ENCODE measurements at regions not wholly inside any gene's neighbourhood (a gene's known extent, or its start where the extent isn't known, plus 50 kb on each side); places are given as distances from the start of the nearest gene placed in this dataset.
A peak's percentile ranks its signal among the peaks of the same experiment; 100 is the strongest.

GRCh38 chr14:61622051-61622450, 73.3 kb upstream of the HIF1A start:
- no peak for DNase-seq (ENCODE audit: insufficient read length, low spot score)
- no peak for TF ChIP-seq SPI1 (IDR thresholded peaks at IDR 0.05; ENCODE audit: low read depth, low read length)
- no peak for TF ChIP-seq POU2F2 (IDR thresholded peaks at IDR 0.05; ENCODE audit: low read depth, low read length)
- no peak for TF ChIP-seq POLR2A (IDR thresholded peaks at IDR 0.05; ENCODE audit: low read depth, low read length)
- TF ChIP-seq POLR2AphosphoS5 (IDR thresholded peaks at IDR 0.05; ENCODE audit: low read depth, low read length), result no peak
- no peak for TF ChIP-seq TAF1 (IDR thresholded peaks at IDR 0.05; ENCODE audit: low read depth, low read length)
- no peak for TF ChIP-seq PAX5 (IDR thresholded peaks at IDR 0.05; ENCODE audit: insufficient read depth, low read length, severe bottlenecking)
- FAIRE-seq, result no peak

GRCh38 chr14:61623927-61624326, 71.4 kb upstream of the HIF1A start:
- TF ChIP-seq PAX5 (IDR thresholded peaks at IDR 0.05; ENCODE audit: insufficient read depth, low read length, severe bottlenecking), result no peak
- no peak for TF ChIP-seq POLR2AphosphoS5 (IDR thresholded peaks at IDR 0.05; ENCODE audit: low read depth, low read length)
- no peak for TF ChIP-seq SPI1 (IDR thresholded peaks at IDR 0.05; ENCODE audit: low read depth, low read length)
- no peak for TF ChIP-seq POU2F2 (IDR thresholded peaks at IDR 0.05; ENCODE audit: low read depth, low read length)
- TF ChIP-seq POLR2A (IDR thresholded peaks at IDR 0.05; ENCODE audit: low read depth, low read length), result no peak
- TF ChIP-seq TAF1 (IDR thresholded peaks at IDR 0.05; ENCODE audit: low read depth, low read length), result no peak
- FAIRE-seq (no peak), DNase-seq (ENCODE audit: insufficient read length, low spot score) (no peak)

GRCh38 chr14:61625165-61625564, 70.1 kb upstream of the HIF1A start:
- DNase-seq (ENCODE audit: insufficient read length, low spot score), result no peak
- no peak for FAIRE-seq
- no peak for TF ChIP-seq SPI1 (IDR thresholded peaks at IDR 0.05; ENCODE audit: low read depth, low read length)
- TF ChIP-seq POLR2A (IDR thresholded peaks at IDR 0.05; ENCODE audit: low read depth, low read length), result no peak
- TF ChIP-seq POLR2AphosphoS5 (IDR thresholded peaks at IDR 0.05; ENCODE audit: low read depth, low read length), result no peak
- no peak for TF ChIP-seq TAF1 (IDR thresholded peaks at IDR 0.05; ENCODE audit: low read depth, low read length)
- no peak for TF ChIP-seq PAX5 (IDR thresholded peaks at IDR 0.05; ENCODE audit: insufficient read depth, low read length, severe bottlenecking)
- no peak for TF ChIP-seq POU2F2 (IDR thresholded peaks at IDR 0.05; ENCODE audit: low read depth, low read length)

- FAIRE-seq (no peak), DNase-seq (ENCODE audit: insufficient read length, low spot score) (no peak)
- TF ChIP-seq POLR2AphosphoS5 (IDR thresholded peaks at IDR 0.05; ENCODE audit: low read depth, low read length) (no peak), TAF1 (IDR thresholded peaks at IDR 0.05; ENCODE audit: low read depth, low read length) (no peak), POLR2A (IDR thresholded peaks at IDR 0.05; ENCODE audit: low read depth, low read length) (no peak), POU2F2 (IDR thresholded peaks at IDR 0.05; ENCODE audit: low read depth, low read length) (no peak), PAX5 (IDR thresholded peaks at IDR 0.05; ENCODE audit: insufficient read depth, low read length, severe bottlenecking) (no peak), SPI1 (IDR thresholded peaks at IDR 0.05; ENCODE audit: low read depth, low read length) (no peak)
These were observed 67.7 kb upstream of the HIF1A start for GRCh38 chr14:61627612-61628011.

DNA sequence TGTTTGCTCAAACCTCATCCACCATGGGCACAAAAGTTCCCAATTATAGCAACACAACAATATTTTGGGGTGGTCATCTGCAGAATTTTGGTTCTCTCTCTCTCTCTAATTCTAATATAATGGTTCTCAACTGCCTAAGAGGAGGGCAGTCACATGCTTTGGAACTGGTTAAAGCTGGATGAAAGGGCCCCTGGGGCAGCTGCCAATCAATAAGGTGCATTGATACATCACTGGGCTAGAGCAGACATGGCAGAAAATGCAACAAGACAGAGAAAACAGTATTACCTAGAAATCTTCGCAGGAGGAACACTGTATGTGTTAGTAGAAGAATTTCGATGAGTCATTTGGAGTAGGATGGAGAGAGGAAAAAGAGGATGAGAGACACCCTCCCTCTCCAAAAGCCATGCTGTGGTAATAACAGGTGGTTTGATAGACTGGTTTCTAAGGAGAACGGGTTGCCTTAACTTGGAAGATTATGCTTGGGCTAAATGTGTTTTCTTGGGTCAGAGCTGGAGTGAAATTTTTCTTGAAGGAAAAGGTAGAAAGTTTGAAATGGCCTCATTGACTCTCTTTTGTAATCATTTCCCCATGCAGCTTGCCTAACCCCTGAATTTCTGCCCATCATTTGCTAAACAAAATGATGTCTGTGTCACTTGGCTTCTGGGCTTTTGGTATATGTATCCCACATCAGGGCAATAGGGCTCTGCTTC, 67.1 kb upstream of the HIF1A start:
- no peak for TF ChIP-seq POLR2A (IDR thresholded peaks at IDR 0.05; ENCODE audit: low read depth, low read length)
- TF ChIP-seq PAX5 (IDR thresholded peaks at IDR 0.05; ENCODE audit: insufficient read depth, low read length, severe bottlenecking), result no peak
- TF ChIP-seq POU2F2 (IDR thresholded peaks at IDR 0.05; ENCODE audit: low read depth, low read length), result no peak
- no peak for TF ChIP-seq POLR2AphosphoS5 (IDR thresholded peaks at IDR 0.05; ENCODE audit: low read depth, low read length)
- TF ChIP-seq SPI1 (IDR thresholded peaks at IDR 0.05; ENCODE audit: low read depth, low read length), result no peak
- DNase-seq (ENCODE audit: insufficient read length, low spot score) (no peak), FAIRE-seq (no peak)

- DNase-seq (ENCODE audit: insufficient read length, low spot score) (no peak), FAIRE-seq (no peak)
These were observed 64.8 kb upstream of the HIF1A start for GRCh38 chr14:61630399-61631044.

DNA sequence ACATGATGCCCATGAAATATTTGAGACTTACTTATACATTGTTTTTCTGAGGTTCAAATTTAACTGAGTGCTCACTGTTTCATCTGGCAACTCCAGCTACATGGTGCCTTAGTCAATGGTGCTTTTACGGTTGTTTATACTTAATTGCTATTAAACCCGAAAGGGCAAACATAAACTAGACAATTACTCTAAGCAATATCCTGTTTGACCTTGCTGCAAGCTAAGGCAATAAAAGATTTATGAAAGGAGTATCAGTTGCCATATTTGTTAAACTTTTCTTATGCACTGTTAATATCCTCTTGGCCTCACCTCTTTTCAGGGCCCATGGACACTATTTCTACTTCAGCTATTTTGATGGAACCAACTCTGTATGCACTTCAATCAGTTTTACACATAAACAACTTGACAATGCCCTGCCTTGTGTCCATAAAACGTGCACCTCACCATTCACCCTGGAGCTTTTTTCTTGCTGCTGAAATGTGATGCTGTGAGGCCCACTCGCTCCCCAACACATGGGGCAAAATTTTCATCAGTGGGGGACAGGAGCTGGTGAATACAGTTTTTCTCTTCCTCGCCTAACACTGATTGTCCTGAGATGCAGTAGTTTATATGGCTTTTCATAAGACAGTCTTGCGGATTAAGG, 64.1 kb upstream of the HIF1A start:
- FAIRE-seq (no peak), DNase-seq (ENCODE audit: insufficient read length, low spot score) (no peak)
- TF ChIP-seq POLR2AphosphoS5 (IDR thresholded peaks at IDR 0.05; ENCODE audit: low read depth, low read length) (no peak), PAX5 (IDR thresholded peaks at IDR 0.05; ENCODE audit: insufficient read depth, low read length, severe bottlenecking) (no peak)

More at GRCh38 chr14:61630399-61631044, 64.8 kb upstream of the HIF1A start:
- no peak for TF ChIP-seq SPI1 (IDR thresholded peaks at IDR 0.05; ENCODE audit: low read depth, low read length)
- TF ChIP-seq TAF1 (IDR thresholded peaks at IDR 0.05; ENCODE audit: low read depth, low read length), result no peak
- no peak for TF ChIP-seq POU2F2 (IDR thresholded peaks at IDR 0.05; ENCODE audit: low read depth, low read length)
- no peak for TF ChIP-seq POLR2AphosphoS5 (IDR thresholded peaks at IDR 0.05; ENCODE audit: low read depth, low read length)
- TF ChIP-seq POLR2A (IDR thresholded peaks at IDR 0.05; ENCODE audit: low read depth, low read length), result no peak
- no peak for TF ChIP-seq PAX5 (IDR thresholded peaks at IDR 0.05; ENCODE audit: insufficient read depth, low read length, severe bottlenecking)

DNA sequence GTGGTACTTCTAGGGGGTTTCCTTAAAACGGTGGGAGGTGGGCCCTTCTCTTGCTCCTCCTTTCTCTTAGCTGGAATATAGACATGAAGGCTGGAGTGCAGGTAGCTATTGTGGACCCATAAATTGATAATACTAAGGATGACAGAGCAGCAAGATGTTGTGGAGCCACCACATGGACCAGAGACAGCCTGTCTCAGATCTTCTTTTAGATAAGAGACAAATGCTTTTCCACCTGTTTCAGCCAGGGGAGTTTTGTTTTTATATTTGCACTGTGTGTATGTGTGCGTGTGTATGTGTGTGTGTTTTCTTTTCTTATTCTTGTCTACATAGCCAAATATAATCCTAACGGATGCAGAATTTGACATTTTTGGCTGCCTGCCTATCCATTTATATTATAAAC, 62.9 kb upstream of the HIF1A start:
- TF ChIP-seq TAF1 (IDR thresholded peaks at IDR 0.05; ENCODE audit: low read depth, low read length) (no peak), POU2F2 (IDR thresholded peaks at IDR 0.05; ENCODE audit: low read depth, low read length) (no peak), SPI1 (IDR thresholded peaks at IDR 0.05; ENCODE audit: low read depth, low read length) (no peak), POLR2A (IDR thresholded peaks at IDR 0.05; ENCODE audit: low read depth, low read length) (no peak), PAX5 (IDR thresholded peaks at IDR 0.05; ENCODE audit: insufficient read depth, low read length, severe bottlenecking) (no peak), POLR2AphosphoS5 (IDR thresholded peaks at IDR 0.05; ENCODE audit: low read depth, low read length) (no peak)
- no peak for FAIRE-seq
- no peak for DNase-seq (ENCODE audit: insufficient read length, low spot score)

- FAIRE-seq (peak; percentile 55), DNase-seq (ENCODE audit: insufficient read length, low spot score) (no peak)
- TF ChIP-seq POLR2AphosphoS5 (IDR thresholded peaks at IDR 0.05; ENCODE audit: low read depth, low read length), result no peak
- TF ChIP-seq POLR2A (IDR thresholded peaks at IDR 0.05; ENCODE audit: low read depth, low read length), result no peak
- TF ChIP-seq TAF1 (IDR thresholded peaks at IDR 0.05; ENCODE audit: low read depth, low read length), result no peak
- TF ChIP-seq PAX5 (IDR thresholded peaks at IDR 0.05; ENCODE audit: insufficient read depth, low read length, severe bottlenecking), result no peak
- no peak for TF ChIP-seq POU2F2 (IDR thresholded peaks at IDR 0.05; ENCODE audit: low read depth, low read length)
- TF ChIP-seq SPI1 (IDR thresholded peaks at IDR 0.05; ENCODE audit: low read depth, low read length), result no peak
These were observed 62.5 kb upstream of the HIF1A start for GRCh38 chr14:61632807-61633206.
